Effector memory CD8-positive, alpha-beta T cell (primary cell): ENCODE measurements at regions not wholly inside any gene's neighbourhood (a gene's known extent, or its start where the extent isn't known, plus 50 kb on each side); places are given as distances from the start of the nearest gene placed in this dataset.
A peak's percentile ranks its signal among the peaks of the same experiment; 100 is the strongest.
"Not testable (repeated sequence)": the region's sequence is repeated elsewhere in the genome, so short reads cannot be mapped to it uniquely, and the experiment has no call there.

Source experiments
- ATAC-seq: fragments of 150-1000 bp; cut with Tn5 transposase; replicated peaks from 2 replicates; pipeline ENCODE4 v1.10.0; 2021; ENCODE audit warnings: mild to moderate bottlenecking, moderate library complexity
- DNase-seq, 3 experiments: peaks; one replicate each; pipeline ENCODE4 v3.0.0; 2021
- H3K27ac Mint-ChIP-seq, 2 donors: one replicate each; pipeline ENCODE4 v1.8.0; 2022; ENCODE audit warnings: mild to moderate bottlenecking in 2 of 2, mixed read lengths in 2 of 2, moderate library complexity in 2 of 2
- H3K27me3 Mint-ChIP-seq, 2 donors: one replicate each; pipeline ENCODE4 v1.8.0; 2022; ENCODE audit warnings: mixed read lengths in 2 of 2
- H3K36me3 Mint-ChIP-seq: one replicate; pipeline ENCODE4 v1.8.0; 2022; ENCODE audit warnings: mild to moderate bottlenecking, moderate library complexity, mixed read lengths; ENCODE audit not compliant: insufficient read depth
- H3K4me1 Mint-ChIP-seq, 2 donors: one replicate each; pipeline ENCODE4 v1.8.0; 2022; ENCODE audit warnings: low read depth in 2 of 2, mixed read lengths in 2 of 2
- H3K4me3 Mint-ChIP-seq, 2 donors: one replicate each; pipeline ENCODE4 v1.8.0; 2022; ENCODE audit warnings: mild to moderate bottlenecking in 2 of 2, mixed read lengths in 2 of 2, moderate library complexity in 2 of 2
- H3K9me3 Mint-ChIP-seq, 2 donors: one replicate each; pipeline ENCODE4 v1.8.0; 2022; ENCODE audit warnings: mixed read lengths in 2 of 2

- DNase-seq (no peak), ATAC-seq (no peak)
- H3K4me3 Mint-ChIP-seq, result no peak overlapping the region
- H3K27ac Mint-ChIP-seq, result no peak overlapping the region
- no peaks in the 10 kb centered on the region for H3K36me3 Mint-ChIP-seq
- H3K27me3 Mint-ChIP-seq, result peaks cover 22 to 27% of the 10 kb centered on the region in 2 donors
- no peaks in the 10 kb centered on the region for H3K4me1 Mint-ChIP-seq
- H3K9me3 Mint-ChIP-seq, result no peaks in the 10 kb centered on the region
Measured at GRCh38 chr9:6123416-6123815, 92.2 kb upstream of the IL33 start.

DNA sequence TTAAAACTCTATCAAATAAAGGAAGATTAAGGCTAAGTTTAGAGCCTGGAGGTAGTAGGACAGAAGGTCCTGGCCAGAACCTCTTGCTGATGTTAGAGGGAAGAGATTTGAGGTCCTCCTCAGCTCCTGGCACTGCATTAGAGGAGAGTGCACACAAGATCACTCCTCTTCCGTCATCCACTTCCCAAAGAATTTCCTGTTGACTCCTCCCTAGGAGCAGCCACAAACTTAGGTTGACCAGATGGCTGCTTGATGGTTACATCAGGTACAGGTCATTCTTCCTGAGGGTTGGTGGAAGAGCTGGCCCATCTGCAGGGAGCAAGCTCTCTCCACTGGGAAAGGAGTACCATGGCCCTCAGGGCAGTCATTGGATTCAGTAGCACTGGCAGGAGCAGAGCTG is 93.9 kb upstream of the IL33 start:
- DNase-seq, result no peak
- ATAC-seq, result no peak
- no peaks in the 10 kb centered on the region for H3K4me1 Mint-ChIP-seq
- H3K36me3 Mint-ChIP-seq, result no peaks in the 10 kb centered on the region
- no peak overlapping the region for H3K4me3 Mint-ChIP-seq
- H3K9me3 Mint-ChIP-seq, result no peaks in the 10 kb centered on the region
- no peak overlapping the region for H3K27ac Mint-ChIP-seq
- peaks cover 24 to 31% of the 10 kb centered on the region in 2 donors for H3K27me3 Mint-ChIP-seq

GRCh38 chr9:6114424-6114823 is 99.0 kb upstream of the RANBP6 start:
- DNase-seq, result no peak
- Mint-ChIP-seq H3K4me1 (no peaks in the 10 kb centered on the region), H3K27me3 (peaks cover 10 to 19% of the 10 kb centered on the region in 2 donors), H3K27ac (no peak overlapping the region), H3K9me3 (no peaks in the 10 kb centered on the region), H3K4me3 (no peak overlapping the region), H3K36me3 (no peaks in the 10 kb centered on the region)
- no peak for ATAC-seq

GRCh38 chr9:6113819-6114218 is 98.4 kb upstream of the RANBP6 start:
- no peaks in the 10 kb centered on the region for H3K36me3 Mint-ChIP-seq
- H3K27me3 Mint-ChIP-seq, result peaks cover 10 to 18% of the 10 kb centered on the region in 2 donors

DNA sequence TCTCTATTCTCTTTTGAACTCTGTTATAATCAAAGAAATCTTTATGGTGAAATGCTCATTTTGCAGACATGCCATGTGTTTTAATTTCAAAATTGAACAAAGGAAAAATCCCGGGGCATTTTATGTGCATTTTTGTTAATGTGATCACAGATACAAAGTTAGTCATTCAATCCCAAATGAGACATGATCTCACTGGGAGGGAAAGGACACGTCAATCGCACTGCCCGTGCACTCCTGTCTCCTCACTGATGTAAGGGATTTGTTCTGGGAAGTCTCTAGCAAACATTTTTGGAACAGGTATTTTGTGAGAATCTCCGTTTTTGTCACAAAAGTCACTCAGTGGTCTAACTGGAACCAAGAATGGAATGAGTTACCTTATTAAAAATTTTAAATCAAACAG is 97.9 kb upstream of the RANBP6 start:
- H3K4me3 Mint-ChIP-seq, result no peak overlapping the region
- no peaks in the 10 kb centered on the region for H3K4me1 Mint-ChIP-seq
- peaks cover 6 to 13% of the 10 kb centered on the region in 2 donors for H3K27me3 Mint-ChIP-seq
- ATAC-seq (no peak), DNase-seq (no peak)
- H3K36me3 Mint-ChIP-seq, result no peaks in the 10 kb centered on the region
- H3K27ac Mint-ChIP-seq, result no peak overlapping the region
- no peaks in the 10 kb centered on the region for H3K9me3 Mint-ChIP-seq

More at GRCh38 chr9:6113819-6114218, 98.4 kb upstream of the RANBP6 start:
- Mint-ChIP-seq H3K4me1 (no peaks in the 10 kb centered on the region), H3K4me3 (no peak overlapping the region), H3K27ac (no peak overlapping the region), H3K9me3 (no peaks in the 10 kb centered on the region)
- ATAC-seq (no peak), DNase-seq (no peak)

DNA sequence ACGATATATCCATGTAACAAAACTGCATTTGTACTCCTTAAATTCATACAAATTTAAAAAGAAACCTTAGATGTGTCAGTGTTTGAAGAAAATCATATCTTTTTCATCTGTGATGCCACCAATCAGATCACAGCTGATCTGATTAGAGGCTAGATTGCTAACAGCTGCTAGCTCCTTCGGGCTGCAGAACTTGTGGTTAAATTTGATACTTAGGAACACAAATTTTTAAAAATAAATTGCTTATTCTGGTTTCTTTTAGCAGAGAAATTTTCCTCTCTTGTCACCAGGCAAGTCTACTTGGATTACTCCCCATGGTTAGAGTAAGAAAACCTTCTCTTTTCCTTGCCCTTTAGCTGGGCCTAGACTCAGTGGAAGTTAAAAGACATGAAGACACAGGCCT is 94.6 kb upstream of the RANBP6 start:
- no peaks in the 10 kb centered on the region for H3K9me3 Mint-ChIP-seq
- peaks cover under 1 to 2% of the 10 kb centered on the region in 2 donors for H3K4me1 Mint-ChIP-seq
- no peak overlapping the region for H3K27ac Mint-ChIP-seq
- H3K36me3 Mint-ChIP-seq, result no peaks in the 10 kb centered on the region
- DNase-seq, result no peak
- H3K27me3 Mint-ChIP-seq, result peaks cover 0 to 1% of the 10 kb centered on the region in 2 donors
- H3K4me3 Mint-ChIP-seq, result no peak overlapping the region
- ATAC-seq, result no peak

GRCh38 chr9:6109571-6109970 is 94.1 kb upstream of the RANBP6 start:
- DNase-seq, result no peak
- Mint-ChIP-seq H3K9me3 (no peaks in the 10 kb centered on the region), H3K27me3 (no peaks in the 10 kb centered on the region), H3K4me1 (peaks cover 2 to 3% of the 10 kb centered on the region in 2 donors), H3K4me3 (no peak overlapping the region), H3K36me3 (no peaks in the 10 kb centered on the region), H3K27ac (no peak overlapping the region)
- ATAC-seq, result no peak

DNA sequence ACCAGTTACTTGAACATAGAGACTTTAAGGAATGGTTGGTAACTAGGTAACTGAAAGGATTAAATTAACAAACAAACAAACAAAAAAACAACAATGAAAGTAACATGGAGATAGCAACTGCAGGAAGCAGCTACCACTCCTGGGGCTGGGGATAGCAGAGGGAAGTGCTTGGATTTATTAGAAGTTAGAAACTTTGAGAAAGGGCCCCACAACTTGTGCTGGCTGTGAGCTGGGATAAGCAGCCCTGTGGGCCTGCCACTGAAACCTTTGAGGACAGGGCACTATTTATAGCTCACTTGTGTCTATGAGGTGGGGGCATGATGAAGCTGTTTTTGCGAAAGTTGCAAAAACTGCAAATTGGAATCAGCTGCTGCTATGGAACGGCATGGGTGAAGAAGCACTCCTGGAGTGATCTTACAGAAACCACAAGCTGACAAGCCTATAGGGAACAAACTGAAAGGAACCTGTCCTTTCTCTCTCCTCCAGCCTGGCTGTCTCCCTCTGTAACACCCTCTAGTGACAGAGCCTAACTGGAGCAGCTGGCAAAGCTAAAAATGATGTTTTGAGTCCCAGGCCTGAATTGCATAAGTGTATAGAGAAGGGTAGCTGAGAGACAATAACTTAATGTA is 91.4 kb upstream of the RANBP6 start:
- no peaks in the 10 kb centered on the region for H3K27me3 Mint-ChIP-seq
- peak overlapping the region in 1 of 2 donors; percentile 19 for H3K27ac Mint-ChIP-seq
- ATAC-seq (peak; percentile 26), DNase-seq (no peak)
- H3K9me3 Mint-ChIP-seq, result no peaks in the 10 kb centered on the region
- H3K4me3 Mint-ChIP-seq, result no peak overlapping the region
- no peaks in the 10 kb centered on the region for H3K36me3 Mint-ChIP-seq
- peaks cover 2 to 3% of the 10 kb centered on the region in 2 donors for H3K4me1 Mint-ChIP-seq

DNA sequence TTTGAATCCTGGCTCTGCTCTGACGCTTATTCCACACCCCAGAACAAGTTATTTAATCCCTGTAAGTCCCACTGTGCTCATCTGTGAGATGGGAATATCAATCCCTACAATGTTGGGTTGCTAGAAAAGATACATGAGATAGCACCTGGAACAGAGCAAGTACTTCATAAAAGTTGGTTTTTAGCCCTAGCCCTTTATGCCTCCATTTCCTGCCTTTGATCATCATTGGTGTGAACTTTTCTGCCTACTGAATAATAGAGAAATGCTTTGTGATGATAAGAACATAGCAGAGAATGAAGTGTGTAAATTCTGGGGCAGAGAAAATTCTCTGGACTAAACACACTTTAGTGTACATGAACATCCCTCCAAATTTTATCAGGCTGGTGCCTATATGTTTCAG is 90.3 kb upstream of the RANBP6 start:
- H3K27me3 Mint-ChIP-seq, result peaks cover 0 to under 1% of the 10 kb centered on the region in 2 donors
- no peak for ATAC-seq

DNA sequence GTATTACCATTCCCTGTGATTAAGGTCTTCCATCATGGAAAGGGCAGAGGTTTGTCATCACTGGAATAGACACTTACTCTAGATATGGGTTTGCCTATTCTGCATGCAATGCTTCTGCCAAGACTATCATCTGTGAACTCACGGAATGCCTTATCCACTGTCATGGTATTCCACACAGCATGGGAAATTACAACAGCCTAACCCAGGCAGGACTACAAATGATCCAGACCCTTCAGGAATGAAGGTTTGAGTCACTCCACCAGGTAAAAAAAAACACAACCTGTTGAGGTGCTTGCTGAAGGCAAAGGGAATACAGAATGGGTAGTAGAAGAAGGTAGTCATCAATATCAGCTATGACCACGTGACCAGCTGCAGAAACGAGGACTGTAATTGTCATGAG is 89.0 kb upstream of the RANBP6 start:
- not testable (repeated sequence) for ATAC-seq, H3K27ac Mint-ChIP-seq, H3K36me3 Mint-ChIP-seq, DNase-seq, H3K4me3 Mint-ChIP-seq, H3K4me1 Mint-ChIP-seq, H3K9me3 Mint-ChIP-seq
- H3K27me3 Mint-ChIP-seq, result peaks cover 8 to 13% of the 10 kb centered on the region in 2 donors

More for the DNA sequence above, 90.3 kb upstream of the RANBP6 start:
- peaks cover 2 to 3% of the 10 kb centered on the region in 2 donors for H3K4me1 Mint-ChIP-seq
- H3K9me3 Mint-ChIP-seq, result no peaks in the 10 kb centered on the region
- no peak overlapping the region for H3K27ac Mint-ChIP-seq
- DNase-seq, result no peak
- H3K4me3 Mint-ChIP-seq, result no peak overlapping the region
- H3K36me3 Mint-ChIP-seq, result no peaks in the 10 kb centered on the region

- H3K27ac Mint-ChIP-seq, ATAC-seq, DNase-seq, H3K4me3 Mint-ChIP-seq, H3K36me3 Mint-ChIP-seq, H3K9me3 Mint-ChIP-seq, H3K4me1 Mint-ChIP-seq: not testable (repeated sequence)
- peaks cover 8 to 17% of the 10 kb centered on the region in 2 donors for H3K27me3 Mint-ChIP-seq
Measured at GRCh38 chr9:6103911-6104310, 88.5 kb upstream of the RANBP6 start.

DNA sequence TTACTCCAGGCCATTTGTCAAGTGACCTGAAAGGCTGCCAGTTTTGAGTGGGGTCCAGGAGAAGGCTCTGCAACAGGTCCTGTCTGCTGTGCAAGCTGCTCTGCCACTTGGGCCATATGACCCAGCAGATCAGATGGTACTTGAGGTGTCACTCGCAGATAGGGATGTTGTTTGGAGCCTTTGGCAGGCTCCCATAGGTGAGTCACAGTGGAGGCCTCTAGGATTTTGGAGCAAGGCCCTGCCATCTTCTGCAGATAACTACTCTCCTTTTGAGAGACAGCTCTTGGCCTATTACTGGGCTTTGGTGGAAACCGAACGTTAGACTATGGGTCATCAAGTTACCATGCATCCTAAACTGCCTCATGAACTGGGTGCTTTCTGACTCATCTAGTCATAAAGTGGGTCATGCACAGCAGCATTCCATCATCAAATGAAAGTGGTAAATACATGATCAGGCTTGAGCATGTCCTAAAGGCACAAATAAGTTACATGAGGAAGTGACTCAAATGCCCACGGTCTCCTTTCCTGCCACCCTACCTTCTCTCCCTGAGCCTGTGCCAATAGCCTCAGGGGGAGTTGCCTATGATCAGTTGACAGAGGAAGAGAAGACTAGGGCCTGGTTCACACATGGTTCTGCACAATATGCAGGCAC is 87.0 kb upstream of the RANBP6 start:
- H3K27me3 Mint-ChIP-seq, result peaks cover 8 to 26% of the 10 kb centered on the region in 2 donors
- not testable (repeated sequence) for ATAC-seq, H3K27ac Mint-ChIP-seq, H3K36me3 Mint-ChIP-seq, H3K9me3 Mint-ChIP-seq, H3K4me1 Mint-ChIP-seq, DNase-seq, H3K4me3 Mint-ChIP-seq

GRCh38 chr9:6101725-6102124 is 86.3 kb upstream of the RANBP6 start:
- not testable (repeated sequence) for H3K9me3 Mint-ChIP-seq, H3K36me3 Mint-ChIP-seq, H3K4me1 Mint-ChIP-seq, DNase-seq, ATAC-seq, H3K4me3 Mint-ChIP-seq, H3K27ac Mint-ChIP-seq
- H3K27me3 Mint-ChIP-seq, result peaks cover 8 to 34% of the 10 kb centered on the region in 2 donors

DNA sequence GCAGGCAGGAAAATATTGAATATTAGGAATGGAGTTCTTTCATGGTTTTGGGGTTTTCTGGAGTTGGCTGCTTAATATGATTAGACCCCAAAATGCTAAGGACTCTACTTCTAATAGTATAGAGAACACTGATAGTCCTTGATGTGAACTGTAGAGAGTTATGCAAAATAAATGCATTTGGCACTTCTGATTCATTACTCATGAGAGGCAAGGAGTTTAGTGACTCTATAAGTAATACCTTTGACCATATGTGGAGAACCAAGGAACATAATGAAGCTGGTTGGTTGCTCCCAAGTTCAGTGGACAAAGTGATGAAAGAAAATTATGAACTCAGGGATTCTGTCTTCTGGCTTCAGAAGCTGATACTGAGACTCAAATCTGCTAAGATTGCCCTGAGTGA is 83.9 kb upstream of the RANBP6 start:
- H3K9me3 Mint-ChIP-seq, H3K4me1 Mint-ChIP-seq, H3K27ac Mint-ChIP-seq, H3K4me3 Mint-ChIP-seq, DNase-seq, ATAC-seq, H3K36me3 Mint-ChIP-seq: not testable (repeated sequence)
- peaks cover 20 to 50% of the 10 kb centered on the region in 2 donors for H3K27me3 Mint-ChIP-seq
